HG03060 (cell line): ENCODE measurements at regions not wholly inside any gene's neighbourhood (a gene's known extent, or its start where the extent isn't known, plus 50 kb on each side); places are given as distances from the start of the nearest gene placed in this dataset.

ENCODE experiments used
- ATAC-seq: cut with Tn5 transposase; IDR thresholded peaks from one replicate; pipeline ENCODE4 v1.9.1; 2021; ENCODE audit warnings: low read depth, moderate number of reproducible peaks; ENCODE audit not compliant: unreplicated experiment

DNA sequence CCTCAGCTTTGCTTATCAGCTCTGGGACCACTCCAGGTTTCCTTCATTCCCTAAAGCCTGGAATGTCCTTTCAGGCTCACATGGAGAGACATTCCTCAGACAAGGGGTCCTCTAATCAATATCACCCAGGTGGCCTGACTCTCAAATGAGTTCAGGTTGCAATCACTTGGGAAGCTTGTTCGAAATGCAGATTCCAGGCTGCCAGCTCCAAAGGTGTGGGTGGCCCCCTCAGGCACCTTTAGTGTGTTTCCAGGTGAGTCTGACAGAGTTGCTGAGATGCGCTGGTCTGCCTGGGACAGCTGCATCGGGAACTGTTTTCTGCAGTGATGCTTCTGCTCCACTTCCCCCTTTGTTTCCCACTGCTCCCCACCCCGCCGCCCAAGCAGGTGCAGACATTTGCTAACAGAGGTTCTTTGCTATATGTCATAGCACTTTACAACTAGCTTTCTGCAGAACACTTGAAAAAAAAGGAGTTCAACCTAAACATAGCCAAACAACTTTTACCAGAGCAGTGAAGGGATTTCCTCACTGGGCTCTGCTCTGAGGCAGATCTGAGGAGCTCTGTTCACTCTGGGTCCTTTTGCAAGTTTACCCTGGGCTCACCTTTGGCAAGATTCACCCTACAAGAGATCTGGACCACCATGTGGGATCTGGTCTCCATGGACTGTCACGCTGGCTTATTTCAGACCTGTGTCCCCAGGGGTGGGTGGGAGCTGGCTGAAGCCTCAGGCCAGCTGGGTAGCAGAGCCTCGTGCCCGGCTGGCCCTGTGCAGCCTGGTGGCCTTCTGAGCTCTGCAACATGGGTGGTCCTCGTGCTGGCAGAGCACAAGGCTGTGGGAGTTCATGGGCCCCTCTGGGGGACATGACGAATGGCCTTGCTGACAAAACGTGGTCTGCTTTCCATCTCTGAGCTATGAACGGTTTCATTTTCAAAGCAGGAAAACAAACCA, 539.6 kb downstream of the CCDC171 start:
- no peak for ATAC-seq

DNA sequence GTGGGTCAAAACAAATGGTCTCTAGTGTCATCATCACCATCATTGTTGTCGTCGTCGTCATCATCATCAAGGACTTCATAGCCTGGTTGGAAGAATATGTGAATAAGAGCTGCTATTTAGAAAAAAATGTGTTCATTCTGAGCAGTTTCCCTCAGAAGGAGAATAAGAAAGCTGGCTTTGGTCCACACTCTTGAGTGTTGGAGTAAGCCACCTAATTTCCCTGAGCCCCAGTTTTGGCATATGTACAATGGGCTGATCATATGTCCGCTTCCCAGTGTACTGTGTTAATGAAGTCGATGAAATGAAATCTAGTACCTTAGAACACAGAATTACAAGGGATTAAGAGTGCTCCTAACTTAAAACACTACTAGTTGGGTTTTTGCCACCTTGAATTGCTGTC, 545.5 kb downstream of the CCDC171 start:
- ATAC-seq: no peak

DNA sequence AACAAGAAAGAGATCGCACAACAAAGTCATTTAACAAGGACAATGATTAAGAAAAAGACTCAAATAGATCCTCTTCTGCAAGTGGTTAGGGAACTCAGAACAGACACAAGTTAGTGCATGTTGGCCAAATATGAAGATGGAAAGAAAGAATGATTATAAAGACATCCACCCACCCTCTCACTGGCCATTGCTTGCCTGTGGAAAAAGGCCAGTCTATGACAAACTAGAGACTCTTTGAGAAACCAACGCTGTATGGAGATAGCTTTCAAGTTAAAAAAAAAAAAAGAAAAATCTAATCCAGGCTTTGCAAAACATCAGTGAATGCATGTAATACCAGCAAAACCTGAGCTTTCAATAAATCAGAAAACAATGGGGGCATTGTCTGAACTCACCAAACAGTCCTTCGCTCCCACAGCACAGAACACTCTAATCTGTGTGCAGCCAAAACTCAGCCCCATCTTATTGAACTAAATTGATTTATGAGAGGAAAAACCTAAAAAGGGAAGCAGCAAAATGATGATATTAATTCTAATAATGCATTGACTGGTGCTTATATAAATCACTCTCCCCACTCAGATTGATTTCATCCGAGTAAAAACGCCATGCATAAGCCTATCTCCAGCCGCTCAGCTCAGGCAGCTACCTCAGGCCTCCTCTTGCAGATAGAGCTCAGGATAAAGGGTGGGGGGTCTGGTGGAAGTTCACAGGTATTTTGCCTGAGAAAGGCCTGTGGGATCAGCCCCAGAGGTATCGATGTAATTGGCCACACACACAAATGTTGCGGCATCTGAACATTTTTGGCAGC, 547.1 kb downstream of the CCDC171 start:
- no peak for ATAC-seq

DNA sequence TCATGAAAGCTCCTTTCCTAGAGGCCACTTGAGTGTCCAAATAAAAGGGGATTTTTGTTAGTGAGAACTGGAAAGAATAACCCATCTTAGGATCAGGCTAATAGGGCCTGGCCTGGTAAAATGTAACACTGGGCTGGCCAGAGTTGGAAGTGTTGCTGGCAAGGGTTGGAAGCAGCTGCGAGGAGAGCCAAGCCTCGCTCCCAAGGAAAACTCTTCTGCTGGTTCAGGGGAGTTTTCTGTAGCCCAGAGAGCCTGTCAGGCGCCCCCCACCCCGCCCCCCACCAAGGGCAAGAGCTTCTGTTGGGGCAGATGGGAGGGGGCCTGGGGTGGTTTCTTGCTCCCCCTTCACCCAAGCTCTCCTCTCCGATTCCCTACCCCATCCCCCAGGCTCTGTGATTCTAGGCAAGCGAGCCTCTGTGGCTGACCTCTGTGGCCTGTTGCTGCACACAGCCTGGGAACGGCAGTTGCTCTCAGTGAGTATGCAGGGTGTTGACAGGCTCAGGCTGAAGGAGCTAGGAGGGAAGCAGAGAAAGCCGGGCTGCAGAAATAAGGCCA, 547.8 kb downstream of the CCDC171 start:
- no peak for ATAC-seq

DNA sequence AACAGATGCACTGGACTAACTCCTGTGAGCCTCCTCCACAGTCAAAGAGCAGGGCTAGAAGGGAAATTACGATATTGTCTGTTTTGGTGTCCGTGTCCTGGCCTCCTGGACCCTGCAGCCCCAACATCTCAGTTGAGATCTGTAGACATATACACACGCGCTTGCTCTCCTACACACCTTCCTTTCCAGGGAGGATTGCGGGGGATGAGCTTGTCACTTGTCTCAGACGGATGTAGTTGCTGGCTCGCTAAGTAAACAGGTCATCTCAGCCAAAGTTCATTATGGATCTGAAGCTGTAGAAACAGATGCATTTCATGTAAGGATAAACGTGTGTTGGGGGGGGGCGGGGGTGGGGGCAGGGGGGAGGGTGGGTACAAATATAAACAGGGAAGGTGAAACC, 549.3 kb downstream of the CCDC171 start:
- ATAC-seq: no peak

DNA sequence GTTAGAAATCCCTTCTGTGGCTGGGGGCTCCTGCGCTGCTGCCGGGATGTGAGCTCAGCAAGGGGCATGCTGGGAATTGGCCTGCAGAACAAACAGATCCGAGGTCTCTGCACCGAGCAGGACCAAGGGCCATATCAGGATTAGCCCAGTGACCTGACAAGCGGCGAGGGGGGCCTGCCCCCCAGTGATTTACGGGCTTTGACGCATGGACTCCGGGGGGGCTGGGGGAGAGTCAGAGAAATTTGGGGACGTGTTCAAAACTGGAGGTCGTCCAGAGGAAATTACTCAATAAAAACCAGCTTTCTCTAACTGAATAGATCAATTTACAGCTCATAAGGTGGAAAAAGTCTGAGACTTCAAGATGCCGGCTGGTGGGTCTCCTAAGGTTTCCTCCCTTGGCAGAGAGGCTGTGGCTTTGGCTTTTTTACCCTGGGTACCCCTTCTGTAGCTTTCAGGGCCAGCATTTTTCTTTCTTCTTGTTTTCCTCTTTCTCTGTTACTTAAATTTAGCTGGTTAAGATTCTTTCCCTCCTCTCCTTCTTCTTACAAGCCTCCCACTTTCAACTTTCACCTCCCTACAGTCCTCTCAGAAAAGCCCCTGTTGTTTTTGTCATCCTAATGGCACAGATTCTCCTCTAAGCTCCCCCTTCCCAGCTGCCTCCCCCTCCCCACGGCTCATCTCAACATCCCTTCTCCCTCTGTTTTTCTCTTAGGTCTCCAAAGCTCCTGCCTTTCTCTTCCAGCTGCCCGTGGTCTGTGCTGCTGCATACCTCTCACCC, 551.0 kb downstream of the CCDC171 start:
- no peak for ATAC-seq

DNA sequence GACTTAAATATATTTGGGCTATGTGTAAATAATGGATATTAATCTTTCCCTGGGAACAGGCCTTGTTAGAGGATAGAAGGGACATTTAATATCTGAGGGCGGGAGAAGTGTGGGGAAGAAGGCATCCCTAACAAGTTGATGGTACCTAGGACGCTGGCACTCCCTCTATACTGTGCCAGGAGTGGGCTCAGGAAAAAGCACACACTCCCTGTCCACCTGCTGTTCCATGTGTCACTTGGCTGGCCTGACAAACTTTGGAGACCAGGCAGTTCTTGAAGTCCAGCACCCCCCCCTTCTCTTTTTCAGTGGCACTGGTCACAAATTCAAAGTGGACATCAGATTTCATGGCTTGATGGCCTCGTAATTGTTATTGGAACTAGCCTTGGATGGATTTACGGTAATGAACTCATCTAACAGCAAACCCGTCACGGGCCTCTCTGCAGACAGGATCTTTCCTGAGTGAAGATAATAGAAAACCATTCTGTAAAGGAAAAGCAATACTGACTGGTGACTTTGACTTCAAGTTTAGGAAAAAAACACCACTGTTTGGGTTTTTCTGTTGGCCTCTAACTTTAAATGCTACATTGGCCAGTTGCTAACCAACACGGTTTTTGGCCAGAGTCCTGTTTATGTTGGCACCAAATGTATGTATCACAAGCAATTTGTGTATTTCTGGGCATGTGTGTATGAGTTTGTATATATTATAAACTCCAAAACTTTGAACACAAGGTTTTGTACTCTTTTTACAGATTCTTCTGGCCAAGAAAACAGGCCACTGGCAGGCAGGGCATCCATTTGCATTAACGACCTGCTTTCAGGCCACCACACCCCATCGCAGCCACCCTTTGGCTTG, 552.6 kb downstream of the CCDC171 start:
- no peak for ATAC-seq

DNA sequence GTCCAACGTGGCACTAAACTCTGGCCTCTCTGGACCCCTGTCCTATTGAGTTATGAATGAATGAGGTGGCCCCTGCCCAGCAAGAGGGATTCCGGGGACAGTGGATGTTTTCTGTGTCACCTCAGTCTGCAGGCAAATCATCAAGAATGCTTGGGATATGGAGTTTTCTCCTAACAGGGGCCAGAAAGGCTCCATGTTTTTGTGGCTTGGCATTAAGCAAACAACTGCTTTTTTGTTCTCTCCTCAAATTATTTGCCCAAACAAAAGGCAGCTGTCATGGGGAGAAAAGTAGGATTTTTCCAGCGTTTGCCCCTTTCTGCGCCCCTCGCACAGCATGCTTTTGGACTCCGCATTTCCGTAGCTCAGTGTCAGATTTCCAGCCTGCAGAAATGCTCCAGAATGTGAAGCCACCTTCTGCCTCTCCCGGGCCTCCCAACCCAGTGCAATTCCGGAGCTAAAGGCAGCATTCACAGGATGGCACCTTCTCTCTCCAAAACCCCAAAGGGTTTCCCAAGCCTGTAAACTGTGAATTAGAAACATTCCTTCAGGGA, 553.3 kb downstream of the CCDC171 start:
- no peak for ATAC-seq

DNA sequence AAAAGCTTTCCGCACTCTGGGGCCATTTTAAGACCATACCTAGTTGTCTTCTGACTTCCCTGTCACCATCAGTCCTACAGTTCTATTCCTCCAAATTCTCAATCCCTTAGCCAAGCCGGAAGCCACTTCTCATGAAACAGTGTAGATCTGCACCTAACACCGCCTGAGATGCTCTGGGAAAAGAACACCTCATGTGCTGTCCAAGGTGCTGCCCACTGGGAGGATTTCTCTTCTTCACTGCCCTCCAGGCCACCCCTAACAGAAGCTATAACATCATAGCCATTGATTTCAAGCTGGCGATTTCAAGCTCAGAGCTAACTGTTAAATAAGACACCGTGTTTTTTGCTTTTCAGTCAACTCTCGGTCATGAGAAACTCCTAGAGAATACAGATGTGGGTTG, 559.3 kb downstream of the CCDC171 start:
- no peak for ATAC-seq

DNA sequence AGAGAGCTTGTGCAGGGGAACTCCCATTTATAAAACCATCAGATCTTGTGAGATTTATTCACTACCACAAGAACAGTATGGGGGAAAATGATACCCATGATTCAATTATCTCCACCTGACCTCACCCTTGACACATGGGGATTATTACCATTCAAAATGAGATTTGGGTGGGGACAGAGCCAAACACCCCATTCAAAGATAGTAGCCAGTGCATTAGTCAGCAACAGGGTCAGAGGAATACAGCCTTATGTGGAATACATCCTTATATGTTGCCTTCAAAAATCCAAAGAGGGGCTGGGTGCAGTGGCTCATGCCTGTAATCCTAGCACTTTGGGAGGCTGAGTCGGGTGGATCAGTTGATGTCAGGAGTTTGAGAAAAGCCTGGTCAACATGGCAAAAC, 563.2 kb downstream of the CCDC171 start:
- ATAC-seq: no peak

DNA sequence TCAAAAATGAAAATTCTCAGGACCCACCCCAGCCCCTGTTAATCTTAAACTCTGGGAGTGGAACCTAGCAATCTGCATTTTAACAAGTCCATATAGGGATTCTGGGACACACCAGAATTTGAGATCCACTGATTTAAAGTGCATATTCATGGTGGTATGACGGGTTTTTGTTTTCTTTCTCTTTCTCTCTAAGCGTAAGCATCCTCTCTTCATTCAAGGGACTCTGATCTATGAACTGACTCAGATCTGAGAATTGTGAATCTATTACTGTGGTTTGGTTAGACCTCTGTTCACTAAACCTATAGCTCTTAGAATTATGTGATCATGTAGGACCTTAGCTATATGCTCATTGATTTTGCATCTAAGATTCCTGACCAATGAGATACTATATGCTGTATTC, 565.2 kb downstream of the CCDC171 start:
- no peak for ATAC-seq

DNA sequence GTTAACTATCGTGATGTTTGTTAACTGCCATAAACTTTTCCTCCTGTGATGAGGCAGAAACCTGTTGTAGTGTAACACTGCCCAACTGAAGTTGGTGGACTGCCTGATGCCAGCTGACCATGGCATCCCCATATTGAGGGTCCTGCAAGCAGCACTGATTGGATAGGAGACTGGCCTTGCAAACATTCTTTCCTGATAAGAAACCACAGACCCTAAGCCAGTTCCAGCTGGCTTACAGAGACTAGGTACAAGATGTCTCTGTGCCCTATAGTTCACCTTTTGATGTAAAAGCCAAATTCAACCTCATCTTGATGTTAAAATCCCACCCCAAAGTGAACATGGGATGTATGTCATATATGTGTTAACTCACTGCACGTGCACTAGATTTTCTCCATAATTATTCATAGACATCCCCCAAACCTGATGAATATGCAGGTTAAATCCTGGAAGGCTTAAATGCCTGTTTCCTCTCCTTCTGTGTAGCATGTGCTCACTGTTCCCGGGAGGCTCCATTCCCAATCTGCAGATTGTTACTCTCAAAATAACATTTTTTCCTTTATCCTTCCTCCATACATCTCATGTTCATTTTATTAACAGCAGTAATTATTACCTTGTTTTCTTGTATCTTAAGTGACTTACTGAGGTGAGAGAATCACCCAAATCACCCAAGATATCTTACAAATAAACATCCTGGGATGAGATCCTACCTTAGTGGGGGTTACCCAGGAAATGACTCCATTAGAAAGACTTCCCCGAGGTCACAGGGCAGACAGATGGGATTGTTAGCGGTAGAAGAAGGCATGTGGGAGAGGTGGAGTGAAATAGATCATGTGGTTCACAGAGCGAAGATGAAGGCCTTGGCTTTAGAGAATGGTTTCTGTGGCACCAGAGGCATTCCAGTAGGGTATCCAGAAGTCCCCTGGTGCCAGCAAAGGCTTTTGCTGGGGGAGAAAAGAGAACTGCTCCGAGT, 566.7 kb downstream of the CCDC171 start:
- no peak for ATAC-seq

DNA sequence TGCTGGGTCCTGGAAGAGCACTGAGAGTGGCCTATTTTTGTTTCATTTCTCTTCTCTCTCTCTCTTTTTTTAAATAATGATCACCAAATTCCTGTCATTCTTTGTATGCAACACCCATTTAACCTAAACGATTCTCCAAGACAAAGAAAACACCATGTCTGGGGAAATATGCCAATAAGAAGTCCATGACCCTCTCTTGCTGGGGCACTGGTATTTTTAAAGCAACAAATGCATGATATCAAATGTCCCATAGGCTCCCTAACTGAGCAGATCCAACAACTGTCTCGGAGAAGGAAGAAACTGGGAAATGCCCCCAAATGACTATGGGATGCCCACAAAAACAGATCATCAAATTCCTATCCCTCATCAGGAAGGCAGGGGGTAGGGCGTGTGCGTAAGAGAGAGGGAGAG, 567.4 kb downstream of the CCDC171 start:
- no peak for ATAC-seq

DNA sequence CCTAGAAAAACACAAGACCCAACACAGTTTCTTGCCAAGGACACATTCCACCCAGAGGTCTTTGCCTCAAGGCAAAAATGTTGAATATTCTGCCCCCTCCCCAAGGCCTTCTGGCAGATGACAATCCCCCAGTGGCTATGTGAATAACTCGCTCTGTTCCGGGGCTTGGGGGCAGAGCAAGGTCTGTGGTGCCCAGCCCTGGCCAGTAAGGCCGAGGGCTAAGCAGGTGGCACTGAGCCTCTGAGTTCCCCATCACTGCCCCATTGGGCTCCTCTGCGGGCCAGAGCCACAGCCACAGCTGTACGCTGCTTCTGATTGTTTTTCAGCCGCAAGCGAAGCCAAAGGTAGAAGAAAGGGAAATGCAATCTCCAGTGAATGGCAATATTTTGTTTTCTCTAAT, 567.9 kb downstream of the CCDC171 start:
- no peak for ATAC-seq

DNA sequence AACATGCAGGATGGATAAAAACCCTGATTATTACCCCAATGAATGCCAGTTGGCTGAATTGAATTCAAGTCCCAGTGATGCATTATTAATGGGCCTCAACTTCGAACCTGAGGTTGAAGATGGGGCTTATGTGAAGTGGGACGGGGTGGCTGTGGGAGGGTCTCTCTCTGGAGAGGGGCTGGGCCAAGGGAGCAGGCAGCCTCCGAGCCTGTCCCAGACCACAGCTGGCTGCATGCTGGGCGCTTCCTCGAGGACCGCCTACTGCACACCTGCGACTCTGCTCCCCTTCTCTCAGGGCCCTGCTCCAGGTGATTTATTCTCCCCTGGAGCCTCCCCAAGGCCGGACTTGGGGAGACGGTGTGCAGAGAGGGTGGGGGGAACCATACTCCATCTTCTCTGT, 568.3 kb downstream of the CCDC171 start:
- no peak for ATAC-seq

DNA sequence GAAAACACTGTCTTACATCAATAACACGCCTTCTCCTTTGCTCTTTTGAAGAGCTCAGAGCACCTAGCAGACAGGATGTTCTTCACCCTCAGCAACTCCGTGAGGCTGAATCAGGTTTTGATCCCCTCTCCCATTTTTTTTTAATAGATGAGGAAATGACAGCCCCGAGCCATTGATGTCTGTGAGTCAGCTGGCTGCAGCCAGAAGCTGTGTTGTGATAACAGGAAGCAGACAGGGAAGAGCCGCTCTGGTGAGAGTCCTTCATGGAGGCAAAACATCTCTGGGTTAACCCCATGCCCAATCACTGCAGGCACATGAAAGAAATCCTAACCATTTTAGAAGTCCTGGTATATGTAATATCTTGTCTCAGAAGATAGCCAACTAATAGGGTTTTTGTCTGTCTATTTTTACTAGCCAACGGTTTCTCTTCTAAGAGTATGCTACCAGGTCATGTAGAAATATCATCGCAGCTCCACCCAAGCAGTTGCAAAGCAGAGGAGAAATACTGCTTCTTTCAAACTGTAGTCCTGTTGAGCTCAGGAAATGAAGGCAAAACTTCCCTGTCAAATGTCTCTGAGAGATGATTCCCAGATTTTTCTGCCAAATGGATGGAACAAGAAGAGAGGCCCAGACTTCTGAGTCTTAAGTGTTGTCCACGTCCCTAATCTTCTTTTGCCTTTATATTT, 568.9 kb downstream of the CCDC171 start:
- no peak for ATAC-seq

DNA sequence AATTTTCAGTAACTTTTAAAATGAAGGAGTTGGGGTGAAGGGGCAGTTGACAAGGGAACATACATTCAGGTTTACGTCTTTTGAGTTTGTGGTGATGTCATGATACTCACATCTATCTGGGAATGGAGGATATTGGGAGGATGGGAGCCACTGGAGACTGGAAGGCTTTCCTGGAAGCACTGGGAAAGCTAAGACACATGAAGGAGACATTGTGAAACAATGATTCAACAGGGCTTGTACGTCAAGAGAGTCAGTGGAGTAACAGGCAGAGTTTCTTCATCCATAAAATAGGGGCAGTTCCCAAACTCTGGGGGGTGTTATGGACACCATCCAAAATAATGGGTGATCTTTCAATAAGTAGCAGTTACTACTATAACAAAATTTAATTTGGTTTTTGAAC, 572.8 kb downstream of the CCDC171 start:
- ATAC-seq: no peak

DNA sequence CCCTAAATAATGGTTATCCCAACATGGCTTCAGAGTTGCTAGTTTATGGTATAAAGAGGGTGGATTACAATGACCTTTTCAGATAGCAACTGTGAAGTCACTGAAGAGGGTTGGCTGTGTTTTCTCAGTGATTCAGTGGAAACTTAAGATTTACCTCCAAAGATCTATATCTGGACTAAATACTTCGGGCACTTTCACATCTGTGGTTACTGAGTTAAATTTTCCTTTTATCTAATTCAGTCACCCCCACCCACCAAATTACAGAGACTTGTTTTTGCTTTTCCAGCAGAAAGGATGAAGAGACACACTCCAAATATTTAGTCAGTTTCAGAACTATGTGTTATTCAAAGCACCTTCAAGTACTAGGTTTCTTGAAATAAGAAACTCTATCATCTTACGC, 573.2 kb downstream of the CCDC171 start:
- no peak for ATAC-seq
